ENCODE measurements at regions not wholly inside any gene's neighbourhood (a gene's known extent, or its start where the extent isn't known, plus 50 kb on each side); places are given as distances from the start of the nearest gene placed in this dataset.

GRCh38 chr11:70557742-70558485, 159.6 kb downstream of the CTTN start (continued):
- no peak for TF ChIP-seq RNF219 (CRISPR knock-in tag; IDR thresholded peaks at IDR 0.05)
- no peak for TF ChIP-seq TFE3 (CRISPR knock-in tag; IDR thresholded peaks at IDR 0.05)
- TF ChIP-seq ZNF720 (CRISPR knock-in tag; IDR thresholded peaks at IDR 0.05) = no peak

GRCh38 chr11:70558681-70559080, 160.4 kb downstream of the CTTN start:
- no peaks in the 10 kb centered on the region for H3K4me1 ChIP-seq (ENCODE audit: insufficient read depth, low read length)
- H3K27ac ChIP-seq (ENCODE audit: extremely low read length, insufficient read depth, low read length) = no peak overlapping the region
- H3K27me3 ChIP-seq (ENCODE audit: control insufficient read depth in 1 of 2, insufficient read depth in 2 of 2, low read length in 2 of 2) = no peaks in the 10 kb centered on the region
- H3K9ac ChIP-seq (ENCODE audit: insufficient read depth, low read depth, low read length) = no peak overlapping the region
- H2AFZ ChIP-seq (ENCODE audit: low read length) = no peak overlapping the region
- no peaks in the 10 kb centered on the region for H3K9me3 ChIP-seq (ENCODE audit: low read length)
- H3K4me2 ChIP-seq (ENCODE audit: low read depth, low read length) = no peak overlapping the region
- in situ Hi-C loops (cut with HindIII; ENCODE audit: extremely low pct_ligation_motif_present, low pct_unique_long_range_greater_than_20kb) = no loop called here
- H3K79me2 ChIP-seq (ENCODE audit: insufficient read depth, low read length) = no peaks in the 10 kb centered on the region
- ChIA-PET POLR2A (no interaction called here), CTCF (ENCODE audit: low intra/inter-chr PET ratio, low total read pairs) (no interaction called here)
- WGBS (ENCODE audit: low lambda C conversion rate) = 98% methylated on average over 17 of the region's 17 CpGs
- H4K20me1 ChIP-seq (ENCODE audit: insufficient read depth, low read length) = 0 out of 2 replicates have a peak, but pooled peaks cover 2% of the 10 kb centered on the region
- BruUV-seq (replicated peaks) = no TSS peak
- no peaks in the 10 kb centered on the region; a peak in 1 of 5 replicates for H3K36me3 ChIP-seq (replicated peaks in 1 of 2; ENCODE audit: control insufficient read depth in 1 of 2, insufficient read depth in 2 of 2, low read length in 2 of 2)
- DNase-seq (ENCODE audit: low spot score) (no peak), ATAC-seq (no peak; the same call in 2 of the 3 replicates), FAIRE-seq (no peak)
- TF ChIP-seq FIP1L1 (IDR thresholded peaks at IDR 0.05; ENCODE audit: borderline replicate concordance, insufficient read depth, low read depth, low read length) (no peak), GATAD2A (CRISPR knock-in tag; IDR thresholded peaks at IDR 0.05) (no peak), ZNF496 (CRISPR knock-in tag; IDR thresholded peaks at IDR 0.05; ENCODE audit: insufficient replicate concordance) (no peak), KMT2A (CRISPR knock-in tag; IDR thresholded peaks at IDR 0.05) (no peak), ZNF558 (CRISPR knock-in tag; IDR thresholded peaks at IDR 0.05; ENCODE audit: borderline replicate concordance) (no peak), NFIC (IDR thresholded peaks at IDR 0.05; ENCODE audit: low read length) (no peak), ZNF432 (CRISPR knock-in tag; IDR thresholded peaks at IDR 0.05; ENCODE audit: borderline replicate concordance) (no peak), CHD2 (IDR thresholded peaks at IDR 0.05; ENCODE audit: low read depth, low read length) (no peak), ZNF431 (CRISPR knock-in tag; IDR thresholded peaks at IDR 0.05; ENCODE audit: borderline replicate concordance, low read depth) (no peak)
- TF ChIP-seq, protein P1, sequence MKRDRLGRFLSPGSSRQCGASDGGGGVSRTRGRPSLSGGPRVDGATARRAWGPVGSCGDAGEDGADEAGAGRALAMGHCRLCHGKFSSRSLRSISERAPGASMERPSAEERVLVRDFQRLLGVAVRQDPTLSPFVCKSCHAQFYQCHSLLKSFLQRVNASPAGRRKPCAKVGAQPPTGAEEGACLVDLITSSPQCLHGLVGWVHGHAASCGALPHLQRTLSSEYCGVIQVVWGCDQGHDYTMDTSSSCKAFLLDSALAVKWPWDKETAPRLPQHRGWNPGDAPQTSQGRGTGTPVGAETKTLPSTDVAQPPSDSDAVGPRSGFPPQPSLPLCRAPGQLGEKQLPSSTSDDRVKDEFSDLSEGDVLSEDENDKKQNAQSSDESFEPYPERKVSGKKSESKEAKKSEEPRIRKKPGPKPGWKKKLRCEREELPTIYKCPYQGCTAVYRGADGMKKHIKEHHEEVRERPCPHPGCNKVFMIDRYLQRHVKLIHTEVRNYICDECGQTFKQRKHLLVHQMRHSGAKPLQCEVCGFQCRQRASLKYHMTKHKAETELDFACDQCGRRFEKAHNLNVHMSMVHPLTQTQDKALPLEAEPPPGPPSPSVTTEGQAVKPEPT (CRISPR knock-in tag; IDR thresholded peaks at IDR 0.05; ENCODE audit: low read depth) = no peak
- TF ChIP-seq, protein P2, sequence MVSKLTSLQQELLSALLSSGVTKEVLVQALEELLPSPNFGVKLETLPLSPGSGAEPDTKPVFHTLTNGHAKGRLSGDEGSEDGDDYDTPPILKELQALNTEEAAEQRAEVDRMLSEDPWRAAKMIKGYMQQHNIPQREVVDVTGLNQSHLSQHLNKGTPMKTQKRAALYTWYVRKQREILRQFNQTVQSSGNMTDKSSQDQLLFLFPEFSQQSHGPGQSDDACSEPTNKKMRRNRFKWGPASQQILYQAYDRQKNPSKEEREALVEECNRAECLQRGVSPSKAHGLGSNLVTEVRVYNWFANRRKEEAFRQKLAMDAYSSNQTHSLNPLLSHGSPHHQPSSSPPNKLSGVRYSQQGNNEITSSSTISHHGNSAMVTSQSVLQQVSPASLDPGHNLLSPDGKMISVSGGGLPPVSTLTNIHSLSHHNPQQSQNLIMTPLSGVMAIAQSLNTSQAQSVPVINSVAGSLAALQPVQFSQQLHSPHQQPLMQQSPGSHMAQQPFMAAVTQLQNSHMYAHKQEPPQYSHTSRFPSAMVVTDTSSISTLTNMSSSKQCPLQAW (CRISPR knock-in tag; IDR thresholded peaks at IDR 0.05) = no peak
- intact Hi-C loops (cut with micrococcal nuclease; ENCODE audit: unreplicated experiment) = no loop called here
- H3K4me3 ChIP-seq (replicated peaks in 1 of 3; ENCODE audit: insufficient read depth in 1 of 3, low read depth in 2 of 3, low read length in 3 of 3) = no peak overlapping the region
